MM.1S (cell line): ENCODE measurements at regions not wholly inside any gene's neighbourhood (a gene's known extent, or its start where the extent isn't known, plus 50 kb on each side); places are given as distances from the start of the nearest gene placed in this dataset.

Source experiments
- EZH2 ChIP-seq: fragments of 300-600 bp; sonication (generic); optimal IDR thresholded peaks from 2 replicates; pipeline ENCODE3; 2017; ENCODE audit warnings: low read depth, mild to moderate bottlenecking, antibody characterized with exemption, low read length, mixed read lengths
- EZH2phosphoT487 ChIP-seq: fragments of 300-600 bp; sonication (generic); IDR thresholded peaks from 2 replicates; pipeline ENCODE4 v1.6.1; 2018; ENCODE audit warnings: antibody characterized with exemption, low read length
- TF ChIP-seq, protein P1 (sequence below): fragments of 300-600 bp; sonication (generic); IDR thresholded peaks from 2 replicates; pipeline ENCODE4 v1.5.1; 2016; ENCODE audit warnings: antibody characterized with exemption, low read length, mixed read lengths

DNA sequence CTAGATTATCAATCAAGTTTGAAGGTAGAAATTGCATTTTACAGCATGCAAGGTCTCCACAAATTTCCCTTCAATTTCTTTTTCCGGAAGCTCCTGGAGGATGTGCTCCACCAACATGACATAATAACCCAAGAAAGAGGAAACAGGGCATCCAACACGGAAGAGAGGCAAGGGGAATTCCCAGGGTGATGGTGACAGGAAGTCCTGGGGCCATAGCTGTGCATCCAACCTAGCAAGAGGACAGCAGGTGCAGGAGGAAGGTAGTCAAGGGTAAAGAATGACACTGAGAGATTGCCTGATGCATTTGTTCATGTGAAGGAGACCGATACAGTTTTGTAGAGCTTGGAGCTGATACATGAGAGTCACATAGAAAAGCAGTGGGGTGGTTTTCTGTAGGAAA lies 115.7 kb upstream of the LSM6 start:
- TF ChIP-seq, protein P1, sequence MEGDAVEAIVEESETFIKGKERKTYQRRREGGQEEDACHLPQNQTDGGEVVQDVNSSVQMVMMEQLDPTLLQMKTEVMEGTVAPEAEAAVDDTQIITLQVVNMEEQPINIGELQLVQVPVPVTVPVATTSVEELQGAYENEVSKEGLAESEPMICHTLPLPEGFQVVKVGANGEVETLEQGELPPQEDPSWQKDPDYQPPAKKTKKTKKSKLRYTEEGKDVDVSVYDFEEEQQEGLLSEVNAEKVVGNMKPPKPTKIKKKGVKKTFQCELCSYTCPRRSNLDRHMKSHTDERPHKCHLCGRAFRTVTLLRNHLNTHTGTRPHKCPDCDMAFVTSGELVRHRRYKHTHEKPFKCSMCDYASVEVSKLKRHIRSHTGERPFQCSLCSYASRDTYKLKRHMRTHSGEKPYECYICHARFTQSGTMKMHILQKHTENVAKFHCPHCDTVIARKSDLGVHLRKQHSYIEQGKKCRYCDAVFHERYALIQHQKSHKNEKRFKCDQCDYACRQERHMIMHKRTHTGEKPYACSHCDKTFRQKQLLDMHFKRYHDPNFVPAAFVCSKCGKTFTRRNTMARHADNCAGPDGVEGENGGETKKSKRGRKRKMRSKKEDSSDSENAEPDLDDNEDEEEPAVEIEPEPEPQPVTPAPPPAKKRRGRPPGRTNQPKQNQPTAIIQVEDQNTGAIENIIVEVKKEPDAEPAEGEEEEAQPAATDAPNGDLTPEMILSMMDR: no peak
- TF ChIP-seq EZH2 (no peak), EZH2phosphoT487 (no peak)
